Activated CD4-positive, CD25-positive, alpha-beta regulatory T cell (primary cell): ENCODE measurements at regions not wholly inside any gene's neighbourhood (a gene's known extent, or its start where the extent isn't known, plus 50 kb on each side); places are given as distances from the start of the nearest gene placed in this dataset.

ENCODE experiments used
- DNase-seq, 4 experiments: peaks; one replicate each; lab custom pipeline; 2025; lab: John Stamatoyannopoulos, UW

DNA sequence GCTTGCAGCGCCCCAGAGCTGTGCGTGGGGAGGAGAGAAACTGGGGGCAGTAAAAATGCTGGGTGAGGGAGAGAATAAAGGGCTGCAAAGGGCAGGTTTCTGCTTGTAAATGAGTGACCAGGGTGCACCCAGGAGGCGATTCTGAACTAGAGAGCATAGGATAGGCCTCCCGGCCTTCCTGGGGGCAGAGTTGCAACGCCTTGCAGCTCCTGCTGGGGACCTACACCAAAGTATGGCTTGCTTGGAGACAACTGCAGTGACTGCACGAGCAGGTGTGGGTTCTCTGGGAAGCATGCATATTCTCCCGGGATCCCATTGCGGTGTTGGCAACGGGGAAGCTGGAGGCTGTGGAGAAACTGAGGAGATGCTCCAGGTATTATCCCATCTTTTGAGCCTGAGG, 111.6 kb upstream of the SPACA1 start:
- no peak for DNase-seq

GRCh38 chr6:87935196-87935595, 112.4 kb upstream of the SPACA1 start:
- DNase-seq = no peak

GRCh38 chr6:87932361-87932760, 115.3 kb upstream of the SPACA1 start:
- DNase-seq = no peak

DNA sequence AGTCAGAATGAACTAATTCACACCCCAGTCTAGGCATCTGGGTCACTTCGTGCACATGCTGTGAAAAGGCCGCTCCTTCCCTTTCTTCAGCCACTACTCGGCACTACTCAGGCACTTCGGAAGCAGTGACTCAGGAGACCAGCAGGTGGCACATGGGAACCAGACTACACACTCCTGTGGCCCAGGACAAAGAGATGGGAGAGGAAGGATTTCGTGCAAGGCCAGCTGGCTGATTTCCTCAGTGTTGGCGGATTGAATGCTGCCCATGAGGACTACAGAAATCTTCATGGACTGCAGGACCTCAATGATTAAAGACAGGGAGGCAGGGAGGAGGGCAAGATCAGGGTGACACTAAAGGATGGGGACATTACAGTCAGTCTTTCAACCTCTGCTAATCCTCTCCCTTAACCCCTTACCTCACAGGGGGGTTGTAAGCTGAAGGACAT, 117.8 kb upstream of the SPACA1 start:
- DNase-seq = peak in 2 of 4 experiments; percentile 5 to 12

- no peak for DNase-seq
These were observed 121.0 kb upstream of the SPACA1 start for GRCh38 chr6:87926687-87927086.

DNA sequence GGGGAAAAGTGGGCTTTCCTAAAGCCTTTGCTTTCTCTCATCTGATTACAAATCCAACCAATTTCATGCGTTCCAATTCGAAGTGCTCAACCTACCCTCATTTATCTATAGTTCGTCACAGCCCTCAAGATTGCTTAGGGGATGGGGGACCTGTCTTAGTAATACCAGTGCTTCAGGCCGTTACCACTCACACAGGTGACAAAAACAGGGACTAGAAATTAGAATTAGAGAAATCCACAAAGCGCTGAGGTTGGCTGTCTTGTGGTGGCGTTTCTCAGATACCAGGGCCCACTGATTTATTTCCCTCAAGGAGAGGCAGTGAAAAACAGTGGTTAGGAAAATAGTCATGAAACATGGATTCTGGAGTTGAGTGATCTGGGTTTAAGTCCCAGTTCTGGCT, 121.6 kb upstream of the SPACA1 start:
- no peak for DNase-seq

DNA sequence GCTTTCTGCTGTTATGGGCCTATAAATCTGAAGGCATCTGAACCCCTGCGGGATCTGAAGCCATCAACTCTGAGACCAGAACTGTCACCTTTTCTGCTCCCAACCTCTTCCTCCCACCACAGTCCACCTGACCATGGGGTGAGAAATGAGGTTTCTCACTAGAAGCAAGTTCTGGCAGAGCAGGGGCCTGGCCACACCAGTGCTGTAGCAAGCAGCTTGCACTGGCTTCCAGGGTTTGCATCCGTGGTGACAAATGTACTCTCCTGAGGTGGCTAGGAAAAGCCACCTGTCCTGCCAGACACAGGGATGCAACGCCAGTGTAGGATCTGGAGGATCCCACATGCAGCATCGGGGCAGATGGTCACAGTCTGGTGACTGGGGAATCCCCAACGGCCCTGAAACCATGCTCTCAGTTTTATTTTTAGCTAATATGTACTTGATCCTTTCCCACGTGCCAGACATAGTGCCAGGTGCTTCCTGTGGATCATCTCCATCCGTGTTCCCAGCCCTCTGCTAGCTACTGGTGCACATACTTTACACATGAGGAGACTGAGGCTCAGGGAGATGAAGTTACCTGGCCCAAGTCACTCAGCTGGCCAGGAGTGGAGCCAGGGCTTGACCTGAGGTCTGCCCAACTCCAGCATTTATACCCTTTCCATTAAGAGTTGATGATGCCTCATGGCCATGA, 122.1 kb upstream of the SPACA1 start:
- DNase-seq = no peak

DNA sequence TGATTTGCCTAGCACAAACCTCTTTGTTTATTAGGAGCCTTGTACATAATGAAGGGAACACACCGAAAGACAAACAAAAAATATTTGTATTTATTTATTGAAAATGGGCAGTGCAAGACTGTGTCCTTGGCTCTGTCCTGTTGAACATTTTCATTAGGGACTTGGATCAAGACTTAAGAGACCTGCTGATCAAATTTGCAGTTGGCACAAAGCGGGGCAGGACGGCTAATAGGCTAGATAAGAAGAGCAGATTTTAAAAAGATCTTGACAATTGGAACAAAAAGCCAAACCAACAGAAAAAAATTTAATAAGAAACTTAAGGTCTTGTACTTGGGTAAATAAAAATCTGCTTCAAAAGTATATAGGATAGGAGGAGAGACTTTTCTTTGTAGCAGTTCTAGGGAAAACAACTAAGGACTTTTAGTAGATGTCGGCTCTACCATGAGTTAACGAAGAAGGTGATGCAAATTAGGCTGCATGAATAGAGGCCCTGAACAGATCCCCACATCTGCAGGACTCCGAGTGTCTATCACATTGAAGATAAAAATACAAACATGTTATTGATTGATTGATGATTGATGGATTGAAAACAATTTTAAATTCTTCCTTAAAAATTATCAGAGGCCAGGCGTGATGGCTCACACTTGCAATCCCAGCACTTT, 124.1 kb upstream of the SPACA1 start:
- DNase-seq = no peak

DNA sequence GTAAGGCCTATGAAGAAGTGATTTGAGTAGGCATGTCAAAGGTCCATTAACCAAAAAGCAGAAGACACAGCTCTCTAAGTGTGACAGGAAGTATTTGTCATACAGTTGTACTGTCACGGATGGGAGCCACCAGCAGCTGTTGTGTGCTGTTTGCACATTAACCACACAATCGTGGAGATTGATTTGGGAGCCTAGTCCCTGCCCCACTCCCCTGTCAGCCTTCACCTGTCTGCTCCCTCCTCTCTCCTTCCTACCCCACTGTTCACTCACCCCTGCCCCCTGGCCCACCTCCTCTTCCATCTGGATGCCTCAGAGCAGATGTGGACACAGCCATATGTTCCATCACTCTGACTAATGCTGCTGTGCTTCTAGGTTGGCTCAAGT, 124.7 kb upstream of the SPACA1 start:
- no peak for DNase-seq

DNA sequence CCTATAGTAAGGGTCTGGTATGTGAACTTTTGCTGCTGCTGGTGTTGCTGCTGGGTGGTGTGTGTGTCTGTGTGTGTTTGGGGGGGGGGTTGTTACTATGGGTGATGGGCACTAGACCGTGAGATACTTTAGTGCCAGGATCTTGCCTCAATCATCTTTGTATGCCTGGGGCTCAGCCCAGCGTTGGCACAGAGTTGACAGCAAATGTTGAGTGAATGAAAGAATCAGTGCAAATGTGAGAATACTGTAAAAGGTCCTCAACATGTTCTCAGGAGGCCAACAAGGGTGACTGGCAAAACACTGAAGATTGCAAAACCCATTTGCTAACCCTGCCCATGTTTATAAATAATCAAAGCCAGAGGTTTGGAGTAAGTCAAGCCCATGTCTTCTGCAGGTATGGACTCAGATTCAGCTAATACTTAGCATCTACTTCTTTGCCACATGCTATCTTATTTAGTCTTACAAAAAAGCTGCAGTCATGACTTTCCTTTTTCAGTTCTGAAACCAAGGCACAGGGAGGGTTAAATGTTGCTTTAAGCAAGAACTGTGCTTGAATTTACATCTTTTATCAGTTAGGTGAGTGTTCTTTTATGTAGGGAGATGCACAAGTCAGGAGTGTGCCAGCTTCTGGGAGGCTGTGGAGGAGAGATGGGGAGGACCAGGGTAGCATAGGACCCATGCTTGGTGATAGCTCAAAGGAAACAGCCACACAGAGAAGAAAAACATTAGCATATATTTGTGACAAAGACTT, 125.3 kb upstream of the SPACA1 start:
- DNase-seq = no peak

DNA sequence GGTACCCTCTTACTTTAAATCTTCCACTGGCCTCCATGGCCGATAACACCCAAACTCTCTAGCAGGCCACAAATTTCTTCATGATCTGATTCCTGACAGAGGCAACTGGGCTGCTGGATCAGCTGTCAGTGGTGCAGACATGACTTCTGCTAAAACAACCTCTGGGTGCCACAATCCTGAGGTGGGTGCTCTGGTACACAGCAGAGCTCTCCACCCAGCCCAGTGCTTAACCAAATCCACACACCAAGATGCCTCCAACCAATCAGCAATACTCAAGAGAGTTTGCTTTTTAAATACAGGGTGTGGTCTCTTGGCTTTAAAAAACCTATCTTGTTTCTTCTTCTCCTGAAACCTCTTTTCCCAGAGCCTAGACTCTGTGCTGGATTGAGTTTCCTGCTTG, 126.6 kb upstream of the SPACA1 start:
- no peak for DNase-seq

DNA sequence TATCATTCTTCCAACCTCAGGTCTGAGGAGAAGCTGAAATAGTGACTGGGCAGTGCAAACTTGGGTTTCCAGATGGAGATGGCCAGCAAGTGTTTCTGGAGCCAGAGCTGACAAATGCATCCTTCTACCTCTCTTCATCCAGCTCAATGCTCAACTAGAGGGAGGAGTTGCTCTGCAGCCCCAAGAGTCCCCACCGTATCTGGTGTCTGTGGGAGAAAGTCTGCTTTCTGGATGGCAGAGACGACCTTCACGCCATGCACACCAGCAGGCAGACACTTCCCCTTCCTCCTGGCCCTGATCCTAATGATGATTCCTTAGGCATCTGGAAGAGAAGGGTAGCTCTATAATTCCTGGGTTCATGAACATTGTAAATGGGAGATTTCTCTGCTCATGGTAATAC, 127.4 kb upstream of the SPACA1 start:
- no peak for DNase-seq

GRCh38 chr6:87919416-87919815, 128.2 kb upstream of the SPACA1 start:
- no peak for DNase-seq

DNA sequence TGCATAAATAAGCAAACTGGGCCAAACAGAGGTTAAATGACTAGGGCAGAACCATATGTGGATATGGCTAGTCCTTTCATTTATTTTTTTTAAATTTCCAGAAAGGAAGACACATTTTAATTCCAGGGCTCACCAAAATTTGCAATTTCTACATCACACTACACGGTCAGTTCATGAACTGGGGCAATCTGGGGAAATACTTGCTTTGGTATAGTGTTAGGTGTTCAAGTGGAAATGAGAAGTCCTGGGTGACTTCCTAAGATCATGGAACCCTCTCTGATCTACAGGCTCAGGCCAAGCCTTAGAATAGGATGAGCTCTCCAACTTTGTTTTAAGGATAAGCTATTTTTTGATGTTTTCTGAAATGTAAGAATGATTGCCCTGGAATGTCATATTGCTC, 128.6 kb upstream of the SPACA1 start:
- no peak for DNase-seq

DNA sequence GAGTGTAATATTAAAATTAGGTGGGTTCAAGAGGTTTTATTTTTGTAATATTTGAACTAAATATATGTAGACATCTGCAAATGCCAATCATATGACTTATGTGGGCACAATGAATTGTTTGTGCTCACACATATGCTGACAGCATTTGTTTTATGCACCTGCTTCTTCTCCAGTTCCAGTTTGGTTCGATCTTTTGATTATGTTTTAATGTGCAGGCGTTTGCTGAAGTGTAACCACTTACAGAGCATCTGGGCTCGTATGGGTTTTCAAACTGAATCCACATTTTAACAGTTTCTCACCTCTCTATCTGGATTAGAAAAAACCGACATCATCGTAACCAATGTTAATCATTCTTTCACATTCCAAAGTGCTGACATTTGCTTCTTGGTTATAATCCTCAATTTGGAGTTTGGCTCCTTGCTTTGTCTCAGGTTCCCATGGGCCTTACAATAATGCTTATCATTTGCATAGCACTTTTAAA, 129.1 kb upstream of the SPACA1 start:
- no peak for DNase-seq

- no peak for DNase-seq
These were observed 129.8 kb upstream of the SPACA1 start for GRCh38 chr6:87917886-87918285.

GRCh38 chr6:87916446-87916845, 131.2 kb upstream of the SPACA1 start:
- no peak for DNase-seq

DNA sequence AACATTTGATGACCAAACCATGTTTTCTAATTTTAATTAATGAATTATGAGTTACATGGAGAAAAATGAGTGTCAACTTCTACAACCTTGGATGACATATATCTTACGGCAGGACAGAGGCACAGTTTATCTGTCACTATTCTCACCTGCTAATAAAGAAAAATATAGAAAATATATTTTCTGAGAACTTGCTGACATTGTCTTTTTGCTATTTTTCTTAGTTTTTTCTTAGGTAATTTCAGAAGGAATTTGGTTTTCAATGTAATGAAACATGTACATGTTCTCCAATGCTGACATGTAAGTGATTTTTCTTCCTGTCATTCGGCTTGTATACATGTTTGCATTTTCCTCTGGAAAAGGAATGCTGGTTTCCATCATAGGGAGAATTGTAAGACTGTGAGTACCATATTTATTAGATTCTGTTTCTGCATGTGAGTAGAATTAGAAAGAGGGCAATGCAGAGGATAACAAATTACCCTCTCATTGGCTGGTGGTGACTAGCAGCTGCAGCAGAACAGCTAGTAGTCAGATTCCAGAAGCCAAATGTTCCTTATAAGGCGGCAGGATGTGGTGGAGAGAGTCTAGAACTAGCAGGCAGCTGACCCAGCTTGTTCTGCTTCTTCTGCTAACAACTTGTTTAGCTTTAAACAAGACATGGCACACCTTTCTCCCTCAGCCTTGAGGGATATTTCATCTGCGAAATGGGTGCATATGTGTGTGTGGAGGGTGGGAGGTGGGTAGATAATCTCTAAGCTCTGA, 132.8 kb upstream of the SPACA1 start:
- no peak for DNase-seq

DNA sequence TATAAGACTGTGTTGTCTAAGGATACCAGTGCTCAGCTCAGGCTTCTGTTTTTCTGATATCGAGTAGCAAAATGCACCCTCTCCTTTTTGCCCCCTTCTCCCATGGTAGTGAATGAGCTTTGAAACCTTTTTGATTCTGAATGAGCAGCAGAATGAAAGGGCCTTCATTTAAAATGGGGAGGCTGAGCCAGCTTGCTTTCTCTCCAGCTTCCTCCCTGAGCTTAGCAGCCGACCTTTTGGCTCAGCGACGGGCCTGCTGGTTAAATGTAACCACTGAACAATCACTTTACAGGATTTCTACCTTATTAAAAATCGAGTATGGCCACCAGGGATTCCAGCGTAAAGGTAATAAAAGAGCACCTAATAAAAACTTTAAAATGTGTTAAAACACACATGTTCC, 133.7 kb upstream of the SPACA1 start:
- no peak for DNase-seq

DNA sequence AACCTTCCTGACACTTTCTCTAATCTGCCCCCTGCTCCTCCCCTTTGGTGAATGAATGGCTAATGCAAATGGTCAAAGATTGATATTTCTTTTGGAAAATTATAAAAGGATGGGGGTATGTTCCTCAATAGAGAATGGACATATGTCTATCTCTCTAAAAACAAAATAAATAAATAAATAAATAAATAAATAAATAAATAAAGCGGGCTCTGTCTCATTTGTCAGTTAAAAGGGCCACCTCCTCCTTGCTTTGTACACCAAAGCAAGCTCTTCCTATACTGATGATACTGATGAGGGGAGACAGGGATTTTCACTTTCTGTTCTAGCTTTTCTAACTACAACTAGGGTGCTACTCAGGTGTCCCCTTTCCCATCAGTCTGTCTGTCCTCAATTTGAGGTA, 135.5 kb upstream of the SPACA1 start:
- no peak for DNase-seq

- no peak for DNase-seq
These were observed 137.8 kb upstream of the SPACA1 start for GRCh38 chr6:87909849-87910248.
